ENCODE measurements at regions not wholly inside any gene's neighbourhood (a gene's known extent, or its start where the extent isn't known, plus 50 kb on each side); places are given as distances from the start of the nearest gene placed in this dataset.

GRCh38 chr16:86076606-86077005 lies 177.6 kb downstream of the IRF8 start:
- TF ChIP-seq, protein P1, sequence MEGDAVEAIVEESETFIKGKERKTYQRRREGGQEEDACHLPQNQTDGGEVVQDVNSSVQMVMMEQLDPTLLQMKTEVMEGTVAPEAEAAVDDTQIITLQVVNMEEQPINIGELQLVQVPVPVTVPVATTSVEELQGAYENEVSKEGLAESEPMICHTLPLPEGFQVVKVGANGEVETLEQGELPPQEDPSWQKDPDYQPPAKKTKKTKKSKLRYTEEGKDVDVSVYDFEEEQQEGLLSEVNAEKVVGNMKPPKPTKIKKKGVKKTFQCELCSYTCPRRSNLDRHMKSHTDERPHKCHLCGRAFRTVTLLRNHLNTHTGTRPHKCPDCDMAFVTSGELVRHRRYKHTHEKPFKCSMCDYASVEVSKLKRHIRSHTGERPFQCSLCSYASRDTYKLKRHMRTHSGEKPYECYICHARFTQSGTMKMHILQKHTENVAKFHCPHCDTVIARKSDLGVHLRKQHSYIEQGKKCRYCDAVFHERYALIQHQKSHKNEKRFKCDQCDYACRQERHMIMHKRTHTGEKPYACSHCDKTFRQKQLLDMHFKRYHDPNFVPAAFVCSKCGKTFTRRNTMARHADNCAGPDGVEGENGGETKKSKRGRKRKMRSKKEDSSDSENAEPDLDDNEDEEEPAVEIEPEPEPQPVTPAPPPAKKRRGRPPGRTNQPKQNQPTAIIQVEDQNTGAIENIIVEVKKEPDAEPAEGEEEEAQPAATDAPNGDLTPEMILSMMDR (IDR thresholded peaks at IDR 0.05; ENCODE audit: extremely low read depth in 1 of 2, insufficient read depth in 1 of 2, low read depth in 1 of 2, low read length in 2 of 2), result no peak
- TF ChIP-seq EZH2 (IDR thresholded peaks at IDR 0.05; ENCODE audit: borderline replicate concordance, low read depth, low read length, severe bottlenecking) (no peak), MYC (IDR thresholded peaks at IDR 0.05; ENCODE audit: low read depth, low read length) (no peak), POLR2AphosphoS5 (IDR thresholded peaks at IDR 0.05; ENCODE audit: insufficient read depth, low read depth, low read length) (no peak)

All from endothelial cell of umbilical vein (primary cell).